ENCODE measurements at regions not wholly inside any gene's neighbourhood (a gene's known extent, or its start where the extent isn't known, plus 50 kb on each side); places are given as distances from the start of the nearest gene placed in this dataset.

DNA sequence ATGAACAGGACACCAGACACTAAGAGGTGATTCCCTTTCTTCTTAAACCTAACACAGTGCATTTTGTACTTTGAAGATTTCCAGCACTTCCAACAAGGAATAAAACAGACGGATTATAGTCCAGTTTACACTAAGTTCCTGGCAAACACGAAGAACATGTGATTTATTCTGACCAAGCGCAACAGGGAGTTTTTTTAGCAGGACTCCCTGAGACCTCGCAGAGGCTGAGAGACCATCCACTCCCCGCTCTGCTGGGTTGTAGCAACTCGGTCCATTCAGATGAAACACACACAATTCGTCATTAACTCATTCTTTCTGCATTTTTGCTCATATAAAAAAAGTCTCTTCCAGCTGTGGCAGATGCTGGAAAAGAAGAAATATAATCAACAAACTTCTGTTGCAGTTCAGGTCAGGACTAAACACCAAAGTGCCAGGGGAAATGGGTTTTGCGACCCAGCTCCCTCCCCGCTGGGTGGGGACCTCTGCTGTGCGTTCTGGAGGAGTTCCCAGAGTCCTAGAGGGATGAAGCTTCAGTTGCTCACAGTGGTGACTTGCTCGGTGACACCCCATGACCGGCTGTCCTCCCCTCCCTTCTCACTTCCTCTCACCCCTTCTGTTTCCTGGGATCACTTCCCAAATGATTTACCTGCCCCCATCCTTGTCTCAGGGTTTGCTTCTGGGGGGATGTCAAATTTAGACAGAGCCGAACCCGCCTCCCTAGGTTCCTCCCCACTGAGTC is 52.5 kb downstream of the KCNF1 start:
- H3K9me3 ChIP-seq, result no peaks in the 10 kb centered on the region
- H3K36me3 ChIP-seq, result no peaks in the 10 kb centered on the region
- no peak for DNase-seq
- intact Hi-C loops (cut with DNase I), result no loop called here
- H3K4me1 ChIP-seq (ENCODE audit: insufficient read depth), result no peaks in the 10 kb centered on the region
- TF ChIP-seq POLR2A (IDR thresholded peaks at IDR 0.05) (no peak), EP300 (IDR thresholded peaks at IDR 0.05) (no peak)
- TF ChIP-seq, protein P1, sequence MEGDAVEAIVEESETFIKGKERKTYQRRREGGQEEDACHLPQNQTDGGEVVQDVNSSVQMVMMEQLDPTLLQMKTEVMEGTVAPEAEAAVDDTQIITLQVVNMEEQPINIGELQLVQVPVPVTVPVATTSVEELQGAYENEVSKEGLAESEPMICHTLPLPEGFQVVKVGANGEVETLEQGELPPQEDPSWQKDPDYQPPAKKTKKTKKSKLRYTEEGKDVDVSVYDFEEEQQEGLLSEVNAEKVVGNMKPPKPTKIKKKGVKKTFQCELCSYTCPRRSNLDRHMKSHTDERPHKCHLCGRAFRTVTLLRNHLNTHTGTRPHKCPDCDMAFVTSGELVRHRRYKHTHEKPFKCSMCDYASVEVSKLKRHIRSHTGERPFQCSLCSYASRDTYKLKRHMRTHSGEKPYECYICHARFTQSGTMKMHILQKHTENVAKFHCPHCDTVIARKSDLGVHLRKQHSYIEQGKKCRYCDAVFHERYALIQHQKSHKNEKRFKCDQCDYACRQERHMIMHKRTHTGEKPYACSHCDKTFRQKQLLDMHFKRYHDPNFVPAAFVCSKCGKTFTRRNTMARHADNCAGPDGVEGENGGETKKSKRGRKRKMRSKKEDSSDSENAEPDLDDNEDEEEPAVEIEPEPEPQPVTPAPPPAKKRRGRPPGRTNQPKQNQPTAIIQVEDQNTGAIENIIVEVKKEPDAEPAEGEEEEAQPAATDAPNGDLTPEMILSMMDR (IDR thresholded peaks at IDR 0.05), result no peak
- WGBS, 3 donors, result 20 to 35% (median 26%) methylated on average over 14 of the region's 14 CpGs
- H3K27me3 ChIP-seq, result no peaks in the 10 kb centered on the region
- no peak overlapping the region for H3K27ac ChIP-seq
- H3K4me3 ChIP-seq, result no peak overlapping the region

DNA sequence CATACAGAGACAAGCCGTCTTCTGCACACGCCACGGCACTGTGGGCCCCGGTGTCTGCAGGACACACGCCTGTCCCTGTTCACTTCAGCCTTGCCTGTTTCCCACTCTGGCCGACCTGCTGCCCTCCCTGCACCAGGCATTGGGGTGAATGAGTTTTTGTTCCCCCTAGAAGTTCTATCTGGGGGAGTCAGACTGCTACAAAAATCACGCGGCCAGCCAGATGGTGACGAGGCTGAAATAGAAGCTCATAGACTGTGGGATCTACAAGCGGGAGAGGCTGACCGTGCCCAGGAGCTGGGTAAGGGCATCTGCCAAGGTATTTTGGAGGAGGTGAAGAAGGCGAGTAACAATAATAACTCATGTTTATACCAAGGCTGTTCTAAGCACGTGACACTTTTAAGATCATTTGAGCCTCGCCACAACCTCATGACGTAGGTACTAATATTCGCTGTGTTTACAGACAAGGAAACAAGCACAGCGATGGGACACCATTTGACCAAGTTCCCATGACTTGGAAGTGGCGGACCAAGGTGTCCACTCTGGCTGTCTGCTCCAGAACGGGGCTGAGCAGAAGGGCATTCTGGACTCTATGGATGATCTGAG is 53.6 kb downstream of the KCNF1 start:
- no peak overlapping the region for H3K4me3 ChIP-seq
- intact Hi-C loops (cut with DNase I), result no loop called here
- DNase-seq, result no peak
- 92 to 94% (median 92%) methylated on average over 19 of the region's 19 CpGs for WGBS, 3 donors
- TF ChIP-seq EP300 (IDR thresholded peaks at IDR 0.05) (no peak), POLR2A (IDR thresholded peaks at IDR 0.05) (no peak)
- TF ChIP-seq, protein P1 (IDR thresholded peaks at IDR 0.05), result no peak
- H3K27me3 ChIP-seq, result no peaks in the 10 kb centered on the region
- H3K27ac ChIP-seq, result no peak overlapping the region
- H3K9me3 ChIP-seq, result no peaks in the 10 kb centered on the region
- H3K4me1 ChIP-seq (ENCODE audit: insufficient read depth), result no peaks in the 10 kb centered on the region
- H3K36me3 ChIP-seq, result no peaks in the 10 kb centered on the region

DNA sequence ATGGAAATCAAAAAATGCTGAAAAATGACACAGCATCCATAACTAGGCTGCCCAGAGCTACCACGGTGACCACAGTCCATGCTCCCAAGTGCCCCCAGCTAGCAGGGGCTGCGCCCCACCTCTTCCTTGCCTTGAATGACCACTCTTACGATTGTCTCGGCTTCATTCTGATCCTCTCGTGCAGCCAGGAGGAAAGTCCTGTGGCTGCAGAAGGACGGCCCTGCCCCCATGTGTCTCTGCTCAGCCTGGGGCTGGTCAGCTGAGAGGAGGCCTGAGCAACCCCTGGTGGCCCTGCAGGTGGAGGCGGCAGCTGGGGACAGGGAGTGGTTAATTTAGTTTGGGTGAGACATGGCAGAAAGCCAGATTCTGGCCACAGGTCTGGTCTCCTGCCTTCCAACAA is 54.3 kb downstream of the KCNF1 start:
- H3K27ac ChIP-seq, result no peak overlapping the region
- H3K4me1 ChIP-seq (ENCODE audit: insufficient read depth), result no peaks in the 10 kb centered on the region
- intact Hi-C loops (cut with DNase I), result no loop called here
- H3K4me3 ChIP-seq, result no peak overlapping the region
- TF ChIP-seq POLR2A (IDR thresholded peaks at IDR 0.05), result no peak
- no peak for TF ChIP-seq EP300 (IDR thresholded peaks at IDR 0.05)
- TF ChIP-seq, protein P1 (IDR thresholded peaks at IDR 0.05), result no peak
- H3K36me3 ChIP-seq, result no peaks in the 10 kb centered on the region
- H3K27me3 ChIP-seq, result no peaks in the 10 kb centered on the region
- no peak for DNase-seq
- WGBS, 3 donors, result 90 to 93% (median 90%) methylated on average over 7 of the region's 7 CpGs
- H3K9me3 ChIP-seq, result no peaks in the 10 kb centered on the region

DNA sequence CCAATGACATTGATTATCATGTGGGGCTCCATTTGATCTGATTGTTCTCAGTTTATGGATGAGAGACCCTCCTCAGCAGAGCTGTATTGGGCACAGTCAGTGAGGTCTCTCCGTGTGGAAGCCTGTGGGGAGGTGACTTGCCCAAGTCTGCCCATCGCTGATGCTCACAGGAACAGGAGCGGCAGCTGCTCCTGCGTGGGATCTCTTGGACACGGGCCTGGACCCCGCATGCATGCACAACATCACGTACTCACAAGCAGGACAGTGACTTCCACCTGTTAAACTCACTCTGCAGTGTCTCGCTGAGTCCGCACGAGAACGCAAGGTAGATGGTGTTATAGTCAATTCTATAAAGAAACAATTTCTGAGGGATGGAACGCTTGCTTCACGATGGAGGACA is 55.0 kb downstream of the KCNF1 start:
- Histone ChIP-seq H3K4me1 (ENCODE audit: insufficient read depth) (no peaks in the 10 kb centered on the region), H3K36me3 (no peaks in the 10 kb centered on the region), H3K27ac (no peak overlapping the region), H3K27me3 (no peaks in the 10 kb centered on the region), H3K9me3 (no peaks in the 10 kb centered on the region), H3K4me3 (no peak overlapping the region)
- intact Hi-C loops (cut with DNase I), result no loop called here
- no peak for DNase-seq
- no peak for TF ChIP-seq EP300 (IDR thresholded peaks at IDR 0.05)
- no peak for TF ChIP-seq POLR2A (IDR thresholded peaks at IDR 0.05)
- TF ChIP-seq, protein P1 (IDR thresholded peaks at IDR 0.05), result no peak
- 74 to 82% (median 76%) methylated on average over 13 of the region's 13 CpGs for WGBS, 3 donors

Data from ovary (tissue), 7 donors.